GM23338 (cell line): ENCODE measurements at regions not wholly inside any gene's neighbourhood (a gene's known extent, or its start where the extent isn't known, plus 50 kb on each side); places are given as distances from the start of the nearest gene placed in this dataset.

ENCODE experiments used
- CTCF ChIP-seq, 2 experiments: fragments of 200-600 bp in 1 of 2; sonication (generic) in 1 of 2; conservative IDR thresholded peaks; 2 replicates each; pipeline versions ENCODE4 v1.5.1 to v1.6.1; 2016 to 2017; ENCODE audit warnings: antibody characterized with exemption in 2 of 2, low read depth in 2 of 2, mild to moderate bottlenecking in 2 of 2, moderate library complexity in 1 of 2
- ETS1 ChIP-seq: IDR thresholded peaks from 2 replicates; pipeline ENCODE4 v1.6.1; 2016; ENCODE audit warnings: antibody characterized with exemption
- EZH2 ChIP-seq: fragments of 200-600 bp; sonication (generic); IDR thresholded peaks from one replicate; pipeline ENCODE4 v1.8.0; 2017; ENCODE audit warnings: antibody characterized with exemption, mild to moderate bottlenecking, low read depth; ENCODE audit not compliant: unreplicated experiment
- JUNB ChIP-seq: IDR thresholded peaks from one replicate; pipeline ENCODE4 v1.6.1; 2016; ENCODE audit warnings: antibody characterized with exemption; ENCODE audit not compliant: unreplicated experiment
- NANOG ChIP-seq: IDR thresholded peaks from 2 replicates; pipeline ENCODE4 v1.6.1; 2016; ENCODE audit warnings: antibody characterized with exemption, borderline replicate concordance
- POLR2AphosphoS5 ChIP-seq: IDR thresholded peaks from 2 replicates; pipeline ENCODE4 v1.6.1; 2016; ENCODE audit warnings: antibody characterized with exemption, low read depth
- ZNF331 ChIP-seq: fragments of 250-450 bp; sonication (Bioruptor Pico); IDR thresholded peaks from 2 replicates; pipeline ENCODE4 v1.5.0; 2020; ENCODE audit warnings: low read depth, mild to moderate bottlenecking, moderate library complexity
- TF ChIP-seq, protein P1 (sequence below): fragments of 250-450 bp; sonication (Bioruptor Pico); IDR thresholded peaks from 2 replicates; pipeline ENCODE4 v1.5.0; 2020; ENCODE audit warnings: mild to moderate bottlenecking, moderate library complexity
- TF ChIP-seq, protein P2 (sequence below): IDR thresholded peaks from one replicate; pipeline ENCODE4 v1.6.1; 2018; ENCODE audit warnings: antibody characterized with exemption; ENCODE audit not compliant: unreplicated experiment

DNA sequence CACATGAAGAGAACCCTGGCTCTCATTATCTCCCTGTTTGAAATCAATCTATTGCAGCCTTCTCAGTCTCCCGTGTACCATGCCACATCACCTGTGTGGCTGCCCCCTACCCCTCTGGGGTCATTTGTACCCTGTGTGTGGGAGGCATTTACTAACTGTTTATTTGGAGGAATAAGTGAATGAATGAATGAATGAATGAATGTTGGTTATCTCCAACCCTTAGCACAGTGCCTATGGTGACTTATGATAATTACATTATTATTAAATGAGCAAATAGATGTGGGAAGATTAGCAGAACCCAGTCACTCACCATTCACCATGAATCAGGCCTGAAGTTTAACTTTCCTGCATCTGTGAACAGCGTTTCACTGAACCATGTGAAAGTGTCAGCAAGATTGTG lies 560.8 kb downstream of the MATN1 start (continued):
- TF ChIP-seq, protein P1, sequence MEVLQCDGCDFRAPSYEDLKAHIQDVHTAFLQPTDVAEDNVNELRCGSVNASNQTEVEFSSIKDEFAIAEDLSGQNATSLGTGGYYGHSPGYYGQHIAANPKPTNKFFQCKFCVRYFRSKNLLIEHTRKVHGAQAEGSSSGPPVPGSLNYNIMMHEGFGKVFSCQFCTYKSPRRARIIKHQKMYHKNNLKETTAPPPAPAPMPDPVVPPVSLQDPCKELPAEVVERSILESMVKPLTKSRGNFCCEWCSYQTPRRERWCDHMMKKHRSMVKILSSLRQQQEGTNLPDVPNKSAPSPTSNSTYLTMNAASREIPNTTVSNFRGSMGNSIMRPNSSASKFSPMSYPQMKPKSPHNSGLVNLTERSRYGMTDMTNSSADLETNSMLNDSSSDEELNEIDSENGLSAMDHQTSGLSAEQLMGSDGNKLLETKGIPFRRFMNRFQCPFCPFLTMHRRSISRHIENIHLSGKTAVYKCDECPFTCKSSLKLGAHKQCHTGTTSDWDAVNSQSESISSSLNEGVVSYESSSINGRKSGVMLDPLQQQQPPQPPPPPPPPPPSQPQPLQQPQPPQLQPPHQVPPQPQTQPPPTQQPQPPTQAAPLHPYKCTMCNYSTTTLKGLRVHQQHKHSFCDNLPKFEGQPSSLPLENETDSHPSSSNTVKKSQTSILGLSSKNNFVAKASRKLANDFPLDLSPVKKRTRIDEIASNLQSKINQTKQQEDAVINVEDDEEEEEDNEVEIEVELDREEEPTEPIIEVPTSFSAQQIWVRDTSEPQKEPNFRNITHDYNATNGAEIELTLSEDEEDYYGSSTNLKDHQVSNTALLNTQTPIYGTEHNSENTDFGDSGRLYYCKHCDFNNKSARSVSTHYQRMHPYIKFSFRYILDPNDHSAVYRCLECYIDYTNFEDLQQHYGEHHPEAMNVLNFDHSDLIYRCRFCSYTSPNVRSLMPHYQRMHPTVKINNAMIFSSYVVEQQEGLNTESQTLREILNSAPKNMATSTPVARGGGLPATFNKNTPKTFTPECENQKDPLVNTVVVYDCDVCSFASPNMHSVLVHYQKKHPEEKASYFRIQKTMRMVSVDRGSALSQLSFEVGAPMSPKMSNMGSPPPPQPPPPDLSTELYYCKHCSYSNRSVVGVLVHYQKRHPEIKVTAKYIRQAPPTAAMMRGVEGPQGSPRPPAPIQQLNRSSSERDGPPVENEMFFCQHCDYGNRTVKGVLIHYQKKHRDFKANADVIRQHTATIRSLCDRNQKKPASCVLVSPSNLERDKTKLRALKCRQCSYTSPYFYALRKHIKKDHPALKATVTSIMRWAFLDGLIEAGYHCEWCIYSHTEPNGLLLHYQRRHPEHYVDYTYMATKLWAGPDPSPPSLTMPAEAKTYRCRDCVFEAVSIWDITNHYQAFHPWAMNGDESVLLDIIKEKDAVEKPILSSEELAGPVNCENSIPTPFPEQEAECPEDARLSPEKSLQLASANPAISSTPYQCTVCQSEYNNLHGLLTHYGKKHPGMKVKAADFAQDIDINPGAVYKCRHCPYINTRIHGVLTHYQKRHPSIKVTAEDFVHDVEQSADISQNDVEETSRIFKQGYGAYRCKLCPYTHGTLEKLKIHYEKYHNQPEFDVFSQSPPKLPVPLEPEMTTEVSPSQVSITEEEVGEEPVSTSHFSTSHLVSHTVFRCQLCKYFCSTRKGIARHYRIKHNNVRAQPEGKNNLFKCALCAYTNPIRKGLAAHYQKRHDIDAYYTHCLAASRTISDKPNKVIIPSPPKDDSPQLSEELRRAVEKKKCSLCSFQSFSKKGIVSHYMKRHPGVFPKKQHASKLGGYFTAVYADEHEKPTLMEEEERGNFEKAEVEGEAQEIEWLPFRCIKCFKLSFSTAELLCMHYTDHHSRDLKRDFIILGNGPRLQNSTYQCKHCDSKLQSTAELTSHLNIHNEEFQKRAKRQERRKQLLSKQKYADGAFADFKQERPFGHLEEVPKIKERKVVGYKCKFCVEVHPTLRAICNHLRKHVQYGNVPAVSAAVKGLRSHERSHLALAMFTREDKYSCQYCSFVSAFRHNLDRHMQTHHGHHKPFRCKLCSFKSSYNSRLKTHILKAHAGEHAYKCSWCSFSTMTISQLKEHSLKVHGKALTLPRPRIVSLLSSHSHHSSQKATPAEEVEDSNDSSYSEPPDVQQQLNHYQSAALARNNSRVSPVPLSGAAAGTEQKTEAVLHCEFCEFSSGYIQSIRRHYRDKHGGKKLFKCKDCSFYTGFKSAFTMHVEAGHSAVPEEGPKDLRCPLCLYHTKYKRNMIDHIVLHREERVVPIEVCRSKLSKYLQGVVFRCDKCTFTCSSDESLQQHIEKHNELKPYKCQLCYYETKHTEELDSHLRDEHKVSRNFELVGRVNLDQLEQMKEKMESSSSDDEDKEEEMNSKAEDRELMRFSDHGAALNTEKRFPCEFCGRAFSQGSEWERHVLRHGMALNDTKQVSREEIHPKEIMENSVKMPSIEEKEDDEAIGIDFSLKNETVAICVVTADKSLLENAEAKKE (CRISPR knock-in tag): no peak
- no peak for TF ChIP-seq ZNF331 (CRISPR knock-in tag)
- TF ChIP-seq POLR2AphosphoS5: no peak
- TF ChIP-seq, protein P2, sequence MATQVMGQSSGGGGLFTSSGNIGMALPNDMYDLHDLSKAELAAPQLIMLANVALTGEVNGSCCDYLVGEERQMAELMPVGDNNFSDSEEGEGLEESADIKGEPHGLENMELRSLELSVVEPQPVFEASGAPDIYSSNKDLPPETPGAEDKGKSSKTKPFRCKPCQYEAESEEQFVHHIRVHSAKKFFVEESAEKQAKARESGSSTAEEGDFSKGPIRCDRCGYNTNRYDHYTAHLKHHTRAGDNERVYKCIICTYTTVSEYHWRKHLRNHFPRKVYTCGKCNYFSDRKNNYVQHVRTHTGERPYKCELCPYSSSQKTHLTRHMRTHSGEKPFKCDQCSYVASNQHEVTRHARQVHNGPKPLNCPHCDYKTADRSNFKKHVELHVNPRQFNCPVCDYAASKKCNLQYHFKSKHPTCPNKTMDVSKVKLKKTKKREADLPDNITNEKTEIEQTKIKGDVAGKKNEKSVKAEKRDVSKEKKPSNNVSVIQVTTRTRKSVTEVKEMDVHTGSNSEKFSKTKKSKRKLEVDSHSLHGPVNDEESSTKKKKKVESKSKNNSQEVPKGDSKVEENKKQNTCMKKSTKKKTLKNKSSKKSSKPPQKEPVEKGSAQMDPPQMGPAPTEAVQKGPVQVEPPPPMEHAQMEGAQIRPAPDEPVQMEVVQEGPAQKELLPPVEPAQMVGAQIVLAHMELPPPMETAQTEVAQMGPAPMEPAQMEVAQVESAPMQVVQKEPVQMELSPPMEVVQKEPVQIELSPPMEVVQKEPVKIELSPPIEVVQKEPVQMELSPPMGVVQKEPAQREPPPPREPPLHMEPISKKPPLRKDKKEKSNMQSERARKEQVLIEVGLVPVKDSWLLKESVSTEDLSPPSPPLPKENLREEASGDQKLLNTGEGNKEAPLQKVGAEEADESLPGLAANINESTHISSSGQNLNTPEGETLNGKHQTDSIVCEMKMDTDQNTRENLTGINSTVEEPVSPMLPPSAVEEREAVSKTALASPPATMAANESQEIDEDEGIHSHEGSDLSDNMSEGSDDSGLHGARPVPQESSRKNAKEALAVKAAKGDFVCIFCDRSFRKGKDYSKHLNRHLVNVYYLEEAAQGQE: no peak
- TF ChIP-seq EZH2: no peak
- no peak for TF ChIP-seq NANOG
- TF ChIP-seq CTCF (conservative IDR thresholded peaks at IDR 0.05; ENCODE audit: low read depth in 2 of 2): no peak
- TF ChIP-seq ETS1: no peak
- TF ChIP-seq JUNB: no peak
